ENCODE measurements at regions not wholly inside any gene's neighbourhood (a gene's known extent, or its start where the extent isn't known, plus 50 kb on each side); places are given as distances from the start of the nearest gene placed in this dataset.

GRCh38 chr16:6918646-6919045, 414.0 kb upstream of the RBFOX1 start:
- DNase-seq = no peak

DNA sequence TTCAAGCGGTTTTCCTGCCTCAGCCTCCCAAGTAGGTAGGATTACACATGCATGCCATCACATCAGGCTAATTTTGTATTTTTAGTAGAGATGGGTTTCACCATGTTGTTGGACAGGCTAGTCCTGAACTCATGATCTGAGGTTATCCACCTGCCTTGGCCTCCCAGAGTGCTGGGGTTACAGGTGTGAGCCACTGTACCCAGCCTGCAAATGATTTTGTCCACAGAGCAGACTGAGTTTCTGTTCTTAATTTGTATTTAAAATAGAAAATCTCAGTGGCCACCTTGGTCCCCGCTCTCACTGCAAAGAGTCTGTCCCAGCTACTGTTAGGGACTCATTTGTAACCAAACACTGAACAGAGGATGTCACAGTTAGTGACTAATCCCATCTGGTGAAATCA, 415.7 kb upstream of the RBFOX1 start:
- DNase-seq = no peak

DNA sequence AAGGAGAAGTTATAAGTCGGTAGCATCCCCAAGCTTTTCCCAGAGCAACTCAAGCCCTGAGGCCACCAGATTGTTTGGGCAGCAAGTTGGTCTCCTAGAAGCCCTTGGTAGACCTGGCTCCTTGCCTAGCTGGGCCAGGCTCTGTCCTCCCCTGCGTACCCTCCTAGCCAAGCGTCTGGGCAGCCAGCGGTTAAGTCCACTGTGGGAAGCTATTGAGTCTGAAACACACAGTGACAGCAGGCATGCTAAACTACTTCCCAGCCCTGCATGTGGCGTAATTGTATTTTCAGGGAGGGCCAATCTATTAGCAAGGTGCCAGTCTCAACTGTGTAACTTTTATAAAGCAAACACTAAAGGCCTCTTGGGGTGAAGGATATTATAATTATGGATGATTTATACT, 419.1 kb upstream of the RBFOX1 start:
- no peak for DNase-seq

- no peak for DNase-seq
Measured at GRCh38 chr16:6910301-6910700, 422.3 kb upstream of the RBFOX1 start.

DNA sequence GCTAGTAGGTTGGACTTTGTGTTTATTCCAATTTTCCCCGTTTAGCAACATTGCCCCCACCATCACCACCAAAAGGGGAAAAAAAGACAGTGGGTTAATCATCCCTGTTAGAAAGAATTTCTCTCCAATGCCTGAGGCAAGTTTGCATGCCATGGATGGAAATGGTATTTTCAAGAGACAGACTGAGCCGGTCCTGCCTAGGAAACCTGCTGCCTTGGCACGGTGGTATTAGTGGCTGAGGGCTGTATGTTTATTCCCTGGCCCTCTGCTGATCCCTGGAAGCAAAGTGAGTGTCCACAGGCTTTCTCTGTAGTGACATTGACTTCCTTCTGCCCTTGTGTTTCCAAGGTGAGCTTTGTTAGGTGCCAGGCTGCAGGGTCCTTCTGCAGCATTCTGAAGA, 427.0 kb upstream of the RBFOX1 start:
- no peak for DNase-seq

GRCh38 chr16:6903671-6904070, 429.0 kb upstream of the RBFOX1 start:
- no peak for DNase-seq

GRCh38 chr16:6898896-6899295, 433.7 kb upstream of the RBFOX1 start:
- DNase-seq = no peak

DNA sequence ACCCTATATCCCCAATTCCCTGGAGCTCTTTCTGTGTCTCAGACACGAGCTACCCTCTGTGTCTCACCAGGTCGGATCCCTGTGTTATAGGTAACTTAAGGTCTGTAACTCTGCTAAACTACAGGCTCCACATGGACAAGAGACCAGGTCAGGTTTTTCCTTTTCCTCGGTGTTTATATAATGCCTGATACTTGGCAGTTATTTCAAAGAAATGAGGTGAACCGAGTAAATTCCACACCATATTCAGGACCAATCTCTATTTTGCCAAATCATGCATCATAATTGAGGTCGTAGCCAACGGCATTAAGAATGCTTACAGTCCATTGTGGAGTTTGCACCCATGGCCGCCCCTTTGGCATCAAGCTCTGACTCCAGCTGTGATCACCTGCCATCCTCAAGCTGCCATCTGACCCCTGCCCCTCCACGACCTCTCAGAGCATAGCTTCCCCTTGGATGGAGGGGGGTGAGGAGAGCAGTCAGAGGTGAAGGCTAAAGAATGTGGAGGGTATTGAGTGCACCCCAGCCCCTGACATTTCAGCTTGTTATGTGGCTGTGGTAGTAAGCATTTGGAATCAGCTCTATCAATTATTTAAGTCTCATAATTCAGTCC, 434.7 kb upstream of the RBFOX1 start:
- DNase-seq = no peak

- DNase-seq = no peak
Measured at GRCh38 chr16:6892966-6893365, 439.7 kb upstream of the RBFOX1 start.

- DNase-seq = no peak
Measured at GRCh38 chr16:6891496-6891895, 441.1 kb upstream of the RBFOX1 start.

- no peak for DNase-seq
Measured at GRCh38 chr16:6888531-6888930, 444.1 kb upstream of the RBFOX1 start.

DNA sequence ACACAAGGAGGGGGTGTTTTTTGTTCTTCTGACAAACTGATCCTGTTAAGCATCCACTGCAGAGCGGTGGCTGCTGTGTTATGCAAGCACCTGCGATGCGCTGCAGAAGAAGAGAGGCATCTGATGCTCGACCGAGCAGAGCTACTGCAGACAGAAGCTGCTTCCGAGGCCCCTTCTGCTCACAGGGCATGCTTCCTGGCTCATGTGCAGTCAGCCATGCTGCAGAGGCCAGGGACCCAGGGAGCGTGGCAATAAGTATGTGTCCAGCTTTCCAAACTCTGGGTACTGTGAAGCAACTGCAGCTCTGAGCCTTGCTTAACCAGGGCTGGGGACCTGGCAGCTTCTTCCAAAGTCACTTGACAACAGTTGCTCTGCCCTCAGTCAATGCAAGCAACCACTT, 448.6 kb upstream of the RBFOX1 start:
- no peak for DNase-seq

- DNase-seq = no peak
Measured at GRCh38 chr16:6880263-6880662, 452.4 kb upstream of the RBFOX1 start.

GRCh38 chr16:6864671-6865070, 468.0 kb upstream of the RBFOX1 start:
- no peak for DNase-seq

DNA sequence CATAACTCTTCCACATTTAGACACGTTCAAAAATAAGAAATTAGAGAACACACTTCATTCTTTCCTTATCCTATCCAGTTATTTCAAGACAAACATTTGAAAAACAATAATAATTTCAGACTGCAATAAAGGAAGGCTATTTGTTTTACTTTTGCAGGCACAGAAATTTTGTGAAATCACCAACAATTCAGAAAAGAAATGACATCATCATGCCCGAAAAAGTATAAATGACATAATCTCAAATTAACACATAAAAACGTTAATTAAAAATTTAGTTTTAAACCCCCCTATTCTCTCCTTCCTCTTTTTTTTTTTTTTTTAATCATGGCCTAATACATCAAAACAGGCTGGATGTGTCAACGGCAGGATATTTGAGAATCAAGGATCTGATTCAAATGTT, 468.4 kb upstream of the RBFOX1 start:
- no peak for DNase-seq

DNA sequence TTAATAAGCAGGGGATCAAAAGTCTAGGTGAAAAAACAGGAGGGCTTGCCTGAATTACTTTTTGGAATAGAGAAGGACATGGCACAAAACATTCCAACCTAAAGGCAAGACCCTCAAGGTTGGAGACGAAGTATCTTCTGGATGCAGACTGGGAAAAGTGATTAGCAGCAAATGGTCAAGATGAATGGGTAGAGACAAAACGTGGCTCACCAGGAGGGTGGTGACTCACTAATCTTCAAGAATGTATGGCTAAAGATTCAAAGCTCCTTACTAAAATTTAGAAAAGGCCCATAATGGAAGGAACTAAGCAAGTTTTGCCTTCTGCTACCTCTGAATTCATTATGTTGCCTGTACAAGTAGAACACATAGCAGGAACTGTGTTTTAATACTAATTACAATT, 469.5 kb upstream of the RBFOX1 start:
- DNase-seq = no peak

DNA sequence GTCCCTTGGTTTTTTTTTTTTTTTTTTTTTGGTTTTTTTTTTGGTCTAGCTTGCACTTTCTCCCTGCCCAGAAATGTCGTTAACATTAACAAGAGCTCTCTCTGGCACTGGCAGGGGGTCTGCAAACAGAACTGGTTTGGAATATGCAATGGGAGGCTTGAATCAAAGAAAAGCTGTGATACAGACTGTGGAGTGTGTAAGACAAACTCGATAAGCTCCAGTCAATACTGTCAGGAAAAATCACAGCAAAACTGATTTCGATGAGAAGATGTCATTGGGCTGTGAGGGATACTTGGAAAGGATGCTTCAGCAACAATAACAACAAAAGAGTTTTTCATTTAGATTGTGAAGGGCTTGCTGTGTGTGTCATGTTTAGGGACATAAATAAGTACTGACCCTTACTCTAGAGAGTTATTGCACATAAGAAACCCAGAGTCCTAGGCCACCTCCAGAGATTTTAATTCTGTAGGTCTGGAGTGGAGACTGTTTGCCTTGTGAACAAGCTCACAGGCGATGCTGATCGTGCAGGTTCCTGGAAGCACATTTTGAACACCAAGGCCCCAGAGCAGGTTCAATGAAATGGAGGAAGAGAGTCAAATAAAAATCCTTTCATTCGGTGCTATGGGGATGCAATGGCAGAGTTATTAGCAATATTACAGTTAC, 470.7 kb upstream of the RBFOX1 start:
- DNase-seq = no peak

DNA sequence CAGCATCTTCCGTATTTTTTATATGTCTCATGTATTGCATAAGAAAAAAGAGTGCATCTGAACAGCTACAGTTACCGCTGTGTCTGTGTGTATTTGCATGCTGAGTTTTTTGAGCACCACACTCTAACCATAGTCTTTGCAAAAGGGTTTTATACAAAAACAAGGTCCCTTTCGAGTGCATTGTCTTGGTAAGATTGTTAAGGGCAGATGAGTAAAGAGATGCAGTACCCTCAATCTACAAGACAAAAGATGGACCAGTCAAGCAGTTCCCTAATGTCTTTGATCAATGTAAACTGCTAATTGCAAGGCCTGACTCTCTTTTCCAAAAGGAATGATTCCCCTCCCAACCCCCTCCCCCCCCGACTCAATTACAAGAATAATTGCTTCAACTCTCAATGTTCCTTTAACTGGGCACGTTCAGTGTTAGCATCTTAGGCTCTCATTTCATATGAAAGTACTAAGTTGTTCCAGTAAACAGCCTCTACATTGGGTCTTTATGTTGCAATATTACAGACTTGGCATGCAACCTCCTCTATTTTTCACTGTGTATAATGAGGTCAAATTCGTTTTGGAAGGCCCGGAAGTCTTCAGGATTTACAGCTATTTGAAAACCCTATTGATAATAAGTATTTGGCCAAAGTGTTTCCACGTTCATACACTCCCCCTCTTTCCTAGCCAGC, 471.4 kb upstream of the RBFOX1 start:
- DNase-seq = no peak

- no peak for DNase-seq
Measured at GRCh38 chr16:6857575-6857974, 475.1 kb upstream of the RBFOX1 start.

GRCh38 chr16:6856578-6856977, 476.1 kb upstream of the RBFOX1 start:
- no peak for DNase-seq

DNA sequence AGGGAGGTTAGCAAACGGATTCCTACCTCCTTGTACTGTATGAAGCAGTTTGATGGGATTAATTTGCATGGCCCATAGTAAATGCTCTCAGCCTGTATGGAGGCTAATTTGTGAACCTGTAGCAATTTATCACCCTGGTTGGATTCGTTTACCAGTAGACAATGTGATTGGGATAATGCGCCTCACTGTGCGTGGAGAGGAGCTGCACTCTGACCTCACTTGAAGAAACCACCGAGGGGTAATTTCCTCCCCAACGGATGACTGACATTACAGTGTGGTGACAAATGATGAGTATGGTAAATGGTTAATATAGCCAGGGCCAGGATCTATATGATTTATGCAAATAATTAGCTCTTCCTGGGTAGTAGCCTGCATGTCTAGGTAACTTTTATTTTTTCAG, 479.1 kb upstream of the RBFOX1 start:
- DNase-seq = no peak

GRCh38 chr16:6852643-6853225, 479.9 kb upstream of the RBFOX1 start:
- no peak for DNase-seq

GRCh38 chr16:6846452-6846851, 486.2 kb upstream of the RBFOX1 start:
- DNase-seq = no peak

GRCh38 chr16:6841392-6841791, 491.3 kb upstream of the RBFOX1 start:
- no peak for DNase-seq
